ENCODE measurements at regions not wholly inside any gene's neighbourhood (a gene's known extent, or its start where the extent isn't known, plus 50 kb on each side); places are given as distances from the start of the nearest gene placed in this dataset.

GRCh38 chr10:130776724-130777123, 534.8 kb downstream of the TCERG1L start:
- TF ChIP-seq POLR2A (IDR thresholded peaks at IDR 0.05), result no peak
- no peak for TF ChIP-seq CTCF (IDR thresholded peaks at IDR 0.05)
